GM19324 (cell line): ENCODE measurements at regions not wholly inside any gene's neighbourhood (a gene's known extent, or its start where the extent isn't known, plus 50 kb on each side); places are given as distances from the start of the nearest gene placed in this dataset.

Experiments
- ATAC-seq: cut with Tn5 transposase; IDR thresholded peaks from one replicate; pipeline ENCODE4 v1.9.1; 2021; ENCODE audit warnings: mild to moderate bottlenecking, moderate library complexity; ENCODE audit not compliant: unreplicated experiment, low FRiP score

GRCh38 chr5:4359847-4360246 is 764.2 kb downstream of the IRX1 start:
- no peak for ATAC-seq

DNA sequence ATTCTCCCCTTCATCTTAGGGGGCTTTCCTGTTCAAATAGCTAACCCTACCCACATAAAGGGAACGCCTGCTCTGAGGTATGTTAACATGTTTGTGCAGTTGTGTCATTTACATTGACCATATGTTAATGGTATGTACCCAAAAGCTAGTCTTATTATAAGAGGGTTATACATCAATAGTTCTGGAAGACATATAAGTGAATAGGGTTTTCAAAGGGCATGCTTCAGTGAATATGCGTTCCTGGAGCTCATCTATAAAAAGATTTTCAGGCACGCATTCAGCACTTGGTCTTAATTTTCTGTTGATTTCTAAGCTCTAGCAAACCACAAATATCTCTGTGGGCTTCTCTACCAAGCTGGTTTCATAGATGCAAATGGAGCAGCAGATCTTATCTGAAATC is 766.1 kb downstream of the IRX1 start:
- no peak for ATAC-seq

GRCh38 chr5:4362411-4362810 is 766.8 kb downstream of the IRX1 start:
- ATAC-seq, result no peak

GRCh38 chr5:4363045-4363444 is 767.4 kb downstream of the IRX1 start:
- ATAC-seq, result no peak

GRCh38 chr5:4366628-4367027 is 771.0 kb downstream of the IRX1 start:
- ATAC-seq, result no peak

- ATAC-seq, result no peak
Measured at GRCh38 chr5:4370218-4370617, 769.9 kb upstream of the ADAMTS16 start.

- no peak for ATAC-seq
Measured at GRCh38 chr5:4372481-4372880, 767.6 kb upstream of the ADAMTS16 start.

DNA sequence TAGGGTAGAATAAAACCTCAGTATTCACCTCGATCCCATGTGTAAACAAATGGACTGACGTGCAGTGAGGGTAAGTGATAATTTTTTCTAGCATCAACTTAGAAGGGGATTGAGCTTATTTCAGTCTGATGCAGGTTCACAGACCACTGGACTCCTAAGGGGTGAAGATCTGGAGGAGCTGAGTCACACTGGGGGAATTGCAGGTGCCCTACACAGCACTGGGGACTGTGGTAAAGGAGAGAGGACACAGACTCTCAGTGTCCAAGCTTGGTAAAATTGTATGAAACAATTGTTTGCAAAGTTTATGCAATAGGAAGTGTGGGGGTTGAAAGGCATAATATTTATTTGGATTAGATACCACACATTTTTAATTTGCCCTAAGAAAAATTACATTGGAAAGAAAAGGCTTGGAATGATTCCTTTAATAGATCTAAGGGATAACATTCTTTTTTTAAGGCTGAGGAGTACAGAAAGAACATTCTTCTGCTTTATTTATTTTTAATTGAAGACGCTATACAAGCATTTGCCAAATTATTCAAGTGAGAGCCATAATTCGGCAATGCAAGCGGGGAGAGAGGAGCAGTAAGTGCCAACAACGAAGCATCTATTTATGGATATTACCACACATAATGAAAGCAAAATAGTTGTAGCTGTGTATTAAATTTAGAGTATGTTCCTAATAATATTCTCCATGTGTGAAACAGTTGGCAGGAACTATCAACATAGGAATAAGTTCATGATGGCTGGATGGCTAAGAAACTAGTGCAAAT is 766.9 kb upstream of the ADAMTS16 start:
- ATAC-seq, result no peak

DNA sequence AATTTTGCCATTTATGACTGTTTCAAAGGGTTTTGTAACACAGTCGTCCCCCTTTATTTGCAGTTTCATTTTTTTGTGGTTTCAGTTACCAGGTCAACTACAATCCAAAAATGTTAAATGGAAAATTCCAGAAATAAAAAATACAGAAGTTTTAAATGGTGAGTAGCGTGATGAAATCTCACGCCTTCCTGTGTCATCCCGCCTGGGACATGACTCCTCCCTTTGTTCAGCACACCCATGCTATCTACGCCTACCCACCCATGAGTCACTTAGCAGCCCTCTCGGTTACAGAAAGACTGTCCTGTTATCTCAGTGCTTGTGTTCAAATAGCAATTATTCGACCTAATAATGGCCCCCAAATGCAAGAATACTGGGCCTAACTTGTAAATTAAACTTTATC is 765.3 kb upstream of the ADAMTS16 start:
- ATAC-seq, result no peak

GRCh38 chr5:4375640-4376039 is 764.5 kb upstream of the ADAMTS16 start:
- ATAC-seq, result no peak

GRCh38 chr5:4383102-4383501 is 757.0 kb upstream of the ADAMTS16 start:
- ATAC-seq, result no peak

GRCh38 chr5:4383518-4384198 is 756.5 kb upstream of the ADAMTS16 start:
- ATAC-seq, result no peak

- ATAC-seq, result no peak
Measured at GRCh38 chr5:4384649-4385048, 755.5 kb upstream of the ADAMTS16 start.

GRCh38 chr5:4386152-4386551 is 754.0 kb upstream of the ADAMTS16 start:
- no peak for ATAC-seq

- no peak for ATAC-seq
Measured at GRCh38 chr5:4387290-4387689, 752.8 kb upstream of the ADAMTS16 start.

GRCh38 chr5:4395752-4396151 is 744.4 kb upstream of the ADAMTS16 start:
- ATAC-seq, result no peak

- ATAC-seq, result no peak
Measured at GRCh38 chr5:4405614-4406219, 734.4 kb upstream of the ADAMTS16 start.

DNA sequence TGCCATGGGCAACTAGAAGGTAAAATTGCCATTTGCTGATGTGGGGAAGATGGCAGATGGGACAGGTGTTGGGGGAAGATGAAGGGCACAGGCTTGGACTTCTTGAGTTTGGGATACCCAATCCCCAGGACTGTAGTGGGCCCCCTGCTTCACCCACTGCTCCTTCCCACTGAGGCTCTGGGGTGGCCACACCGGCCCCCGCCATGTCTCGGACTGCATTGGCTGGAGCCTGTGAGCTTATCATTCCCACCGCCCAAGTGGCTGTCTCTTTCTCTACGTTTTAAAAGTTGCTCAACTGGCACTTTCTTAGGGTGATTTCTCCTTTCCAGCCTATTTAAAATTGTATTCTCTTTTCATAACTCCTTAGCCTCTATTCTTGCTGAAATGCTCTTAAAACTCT is 730.0 kb upstream of the ADAMTS16 start:
- no peak for ATAC-seq

DNA sequence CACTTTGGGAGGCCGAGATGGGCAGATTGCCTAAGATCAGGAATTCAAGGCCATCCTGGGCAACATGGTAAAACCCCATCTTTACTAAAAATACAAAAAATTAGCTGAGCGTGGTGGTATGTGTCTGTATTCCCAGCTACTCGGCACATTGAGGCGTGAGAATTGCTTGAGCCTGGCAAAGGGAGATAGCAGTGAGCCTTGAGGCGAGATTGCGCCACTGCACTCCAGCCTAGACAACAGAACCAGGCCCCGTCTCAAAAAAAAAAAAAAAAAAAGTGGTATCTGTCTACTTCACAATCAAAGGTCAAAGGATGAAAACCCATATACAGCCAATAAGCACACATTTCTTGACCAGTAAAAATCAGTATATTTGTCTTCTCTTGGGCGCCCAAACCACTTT is 728.5 kb upstream of the ADAMTS16 start:
- no peak for ATAC-seq

DNA sequence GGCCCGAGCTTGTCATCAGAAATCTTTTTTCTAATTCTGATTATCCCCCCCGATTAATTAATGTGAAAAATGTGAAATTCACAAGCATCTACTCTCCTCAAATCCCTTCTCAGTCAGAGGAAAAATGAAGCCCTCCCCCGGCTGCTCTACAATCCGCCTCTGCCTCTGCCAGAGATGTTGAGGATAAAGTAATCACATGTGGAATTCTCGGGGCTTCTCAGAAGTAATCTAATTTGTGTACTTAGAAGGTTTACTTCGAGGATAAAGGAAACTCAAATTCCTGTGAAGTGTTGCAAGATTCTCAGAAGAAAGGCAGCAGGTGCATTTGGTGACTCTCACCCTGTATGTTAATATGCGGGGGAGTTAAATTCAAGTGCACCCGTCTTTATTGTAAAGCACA is 726.1 kb upstream of the ADAMTS16 start:
- ATAC-seq, result no peak

DNA sequence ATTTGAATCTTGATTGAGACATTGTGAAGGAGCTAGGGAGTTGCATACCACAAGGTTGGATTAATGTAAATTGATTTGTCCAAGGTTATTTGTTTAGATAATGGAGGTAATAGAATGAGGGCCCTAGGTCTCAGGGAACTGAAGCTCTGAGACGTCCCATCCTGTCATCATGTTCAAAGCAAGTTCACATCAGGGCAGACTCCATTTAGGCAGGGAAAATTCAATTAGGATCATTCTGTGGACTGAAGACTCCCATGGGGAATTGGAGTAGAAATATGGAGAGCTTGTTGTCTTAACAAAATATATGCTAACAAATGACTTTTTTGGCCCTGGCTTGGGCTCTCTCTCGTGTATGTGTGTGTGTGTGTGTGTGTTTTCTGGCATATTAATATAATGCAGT is 722.0 kb upstream of the ADAMTS16 start:
- no peak for ATAC-seq

DNA sequence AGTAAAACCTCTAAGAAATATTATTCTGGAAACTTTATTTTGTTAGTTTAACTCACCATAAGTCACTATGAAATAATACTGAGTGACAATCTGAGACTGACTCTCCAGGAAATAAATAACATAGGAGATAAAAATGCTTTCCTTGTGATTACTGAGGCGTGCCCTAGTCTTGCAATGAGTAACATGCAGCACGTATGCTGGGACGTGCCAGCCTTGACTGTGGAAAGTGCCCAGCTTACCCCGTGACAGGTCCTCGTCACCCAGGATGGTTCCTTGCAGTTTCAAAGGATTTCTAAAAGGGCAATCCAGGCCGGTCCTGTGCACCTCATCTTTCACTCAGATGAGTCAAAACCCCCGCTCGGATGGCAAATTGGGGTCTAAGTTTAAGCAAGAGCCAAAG is 720.8 kb upstream of the ADAMTS16 start:
- no peak for ATAC-seq
